Ureter (tissue), 1 donor: ENCODE measurements at regions not wholly inside any gene's neighbourhood (a gene's known extent, or its start where the extent isn't known, plus 50 kb on each side); places are given as distances from the start of the nearest gene placed in this dataset.
"Not testable (repeated sequence)": the region's sequence is repeated elsewhere in the genome, so short reads cannot be mapped to it uniquely, and the experiment has no call there.

Experiments
- DNase-seq: peaks from one replicate; pipeline ENCODE4 v3.0.0-alpha.2; 2020; ENCODE audit warnings: low spot score
- donor health status: DM: yes; HTN: yes; CAD: no.

- not testable (repeated sequence) for DNase-seq
These were observed 1763.8 kb upstream of the TPTE start for GRCh38 chr21:8757399-8758093.

- not testable (repeated sequence) for DNase-seq
These were observed 1762.4 kb upstream of the TPTE start for GRCh38 chr21:8758921-8759367.

- DNase-seq, result not testable (repeated sequence)
These were observed 1759.1 kb upstream of the TPTE start for GRCh38 chr21:8762241-8762640.

GRCh38 chr21:8764416-8764815 is 1757.0 kb upstream of the TPTE start:
- DNase-seq, result not testable (repeated sequence)

DNA sequence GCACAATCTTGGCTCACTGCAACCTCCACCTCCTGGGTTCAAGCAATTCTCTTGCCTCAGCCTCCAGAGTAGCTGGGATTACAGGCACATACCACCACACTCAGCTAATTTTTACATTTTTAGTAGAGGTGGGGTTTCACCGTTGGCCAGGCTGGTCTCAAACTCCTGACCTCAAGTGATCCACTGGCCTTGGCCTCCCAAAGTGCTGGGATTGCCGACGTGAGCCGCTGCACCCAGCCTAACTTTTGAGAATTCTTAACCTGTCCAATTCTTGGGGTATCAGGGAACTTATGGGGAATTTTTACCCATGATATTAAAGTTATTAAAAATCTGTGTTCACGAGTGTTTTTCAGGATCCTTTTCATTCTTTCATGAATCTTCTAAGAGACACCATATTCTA is 1755.2 kb upstream of the TPTE start:
- not testable (repeated sequence) for DNase-seq

DNA sequence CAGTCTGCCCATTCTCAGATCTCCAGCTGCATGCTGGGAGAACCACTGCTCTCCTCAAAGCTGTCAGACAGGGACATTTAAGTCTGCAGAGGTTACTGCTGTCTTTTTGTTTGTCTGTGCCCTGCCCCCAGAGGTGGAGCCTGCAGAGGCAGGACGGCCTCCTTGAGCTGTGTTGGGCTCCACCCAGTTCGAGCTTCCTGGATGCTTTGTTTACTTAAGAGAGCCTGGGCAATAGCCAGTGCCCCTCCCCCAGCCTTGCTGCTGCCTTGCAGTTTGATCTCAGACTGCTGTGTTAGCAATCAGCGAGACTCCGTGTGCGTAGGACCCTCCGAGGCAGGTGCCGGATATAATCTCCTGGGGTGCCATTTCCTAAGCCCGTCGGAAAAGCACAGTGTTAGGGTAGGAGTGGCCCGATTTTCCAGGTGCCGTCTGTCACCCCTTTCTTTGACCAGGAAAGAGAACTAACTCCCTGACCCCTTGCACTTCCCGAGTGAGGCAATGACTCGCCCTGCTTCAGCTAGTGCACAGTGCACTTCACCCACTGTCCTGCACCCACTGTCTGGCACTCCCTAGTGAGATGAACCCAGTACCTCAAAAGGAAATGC is 1748.4 kb upstream of the TPTE start:
- DNase-seq, result not testable (repeated sequence)

- not testable (repeated sequence) for DNase-seq
These were observed 1745.7 kb upstream of the TPTE start for GRCh38 chr21:8775591-8776215.

- DNase-seq, result not testable (repeated sequence)
These were observed 1744.1 kb upstream of the TPTE start for GRCh38 chr21:8777260-8777659.

GRCh38 chr21:8778323-8779085 is 1742.9 kb upstream of the TPTE start:
- DNase-seq, result not testable (repeated sequence)

DNA sequence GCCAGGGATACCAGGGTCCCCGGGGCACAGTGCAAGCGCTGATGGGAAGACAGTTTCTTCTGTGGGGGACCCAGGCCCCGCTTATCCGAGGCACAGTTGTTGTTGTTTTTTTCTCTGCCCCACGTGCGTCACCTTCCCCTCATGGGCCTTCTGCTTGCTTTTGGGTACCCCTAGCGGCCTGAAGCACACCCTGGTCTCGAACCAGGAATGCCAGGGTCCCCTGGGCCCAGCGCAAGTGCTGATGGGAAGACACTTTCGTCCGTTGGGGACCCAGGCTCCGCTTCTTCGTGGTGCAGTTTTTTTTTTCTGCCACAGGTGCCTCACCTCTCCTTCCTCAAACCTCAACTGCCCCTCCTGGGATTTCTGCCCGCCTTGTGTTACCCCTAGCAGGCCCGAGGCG is 1708.5 kb upstream of the TPTE start:
- DNase-seq, result not testable (repeated sequence)

DNA sequence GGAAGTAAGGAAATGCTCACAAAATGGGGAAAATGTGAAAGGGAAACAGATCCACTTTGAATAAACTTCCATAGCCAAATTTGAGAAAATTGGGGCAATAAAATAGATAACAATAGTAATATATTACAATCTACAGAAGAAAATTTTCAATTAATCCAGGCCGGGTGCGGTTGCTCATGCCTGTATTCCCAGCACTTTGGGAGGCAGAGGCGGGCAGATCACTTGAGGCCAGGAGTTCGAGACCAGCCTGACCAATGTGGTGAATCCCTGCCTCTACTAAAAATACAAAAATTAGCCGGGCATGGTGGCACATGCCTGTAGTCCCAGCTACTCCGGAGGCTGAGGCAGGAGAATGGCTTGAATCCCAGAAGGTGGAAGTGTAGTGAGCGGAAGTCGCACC is 1687.1 kb upstream of the TPTE start:
- peak; percentile 43 for DNase-seq
